ENCODE measurements at regions not wholly inside any gene's neighbourhood (a gene's known extent, or its start where the extent isn't known, plus 50 kb on each side); places are given as distances from the start of the nearest gene placed in this dataset.

DNA sequence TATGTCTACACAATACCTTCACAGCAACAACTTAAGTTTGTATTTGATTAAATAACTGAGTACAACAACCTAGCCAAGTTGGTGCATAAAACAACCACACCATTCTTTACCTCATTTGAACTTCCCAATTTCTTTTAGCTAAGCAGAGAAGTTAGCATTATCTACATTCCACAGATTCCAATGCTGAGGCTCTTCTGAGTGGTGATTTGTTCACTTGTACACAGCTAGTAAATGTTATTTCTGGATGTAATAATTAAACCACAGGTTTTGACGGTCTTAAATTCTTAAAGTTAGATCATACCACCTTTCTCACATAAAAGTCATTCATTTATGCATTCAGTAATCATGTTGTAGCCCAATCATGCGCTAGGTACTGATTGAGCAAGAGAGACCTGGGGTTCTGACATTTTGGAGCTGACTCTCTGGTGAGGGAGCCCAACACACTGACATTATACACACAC, 102.5 kb downstream of the SST start:
- peaks cover 13% of the 10 kb centered on the region for H3K9me2 ChIP-seq (ENCODE audit: insufficient read depth)
- H3K4me2 ChIP-seq: peak overlapping the region; percentile 17; the same call in 1 of the 2 replicates
- H4K20me1 ChIP-seq (replicated peaks; ENCODE audit: insufficient read depth): no peaks in the 10 kb centered on the region
- H3F3A ChIP-seq (replicated peaks; ENCODE audit: low read depth): no peaks in the 10 kb centered on the region
- Mint-ChIP-seq H3K4me1 (peaks cover 30% of the 10 kb centered on the region), H3K27ac (no peak overlapping the region), H3K9me3 (no peaks in the 10 kb centered on the region), H3K4me3 (no peak overlapping the region), H3K27me3 (ENCODE audit: insufficient read depth, low read depth, poor library complexity) (peaks cover 2% of the 10 kb centered on the region), H3K36me3 (ENCODE audit: low read depth) (no peaks in the 10 kb centered on the region)
- H2AFZ ChIP-seq: no peak overlapping the region
- H3K27ac ChIP-seq (ENCODE audit: low read depth): no peak overlapping the region; the same call in 1 of the 2 replicates
- ATAC-seq: peak; percentile 63
- DNase-seq (ENCODE audit: low spot score): peak; percentile 62
- no peaks in the 10 kb centered on the region for H3K79me2 ChIP-seq (replicated peaks; ENCODE audit: insufficient read depth)
- H3K36me3 ChIP-seq (ENCODE audit: insufficient read depth): no peaks in the 10 kb centered on the region
- H3K27me3 ChIP-seq (ENCODE audit: insufficient read depth): no peaks in the 10 kb centered on the region
- H3K4me3 ChIP-seq: no peak overlapping the region
- peaks cover 27% of the 10 kb centered on the region for H3K4me1 ChIP-seq (ENCODE audit: insufficient read depth)
- TF ChIP-seq POLR2AphosphoS5 (IDR thresholded peaks at IDR 0.05; ENCODE audit: low read depth) (no peak), NANOG (IDR thresholded peaks at IDR 0.05; ENCODE audit: borderline replicate concordance) (no peak), JUNB (IDR thresholded peaks at IDR 0.05; ENCODE audit: unreplicated experiment) (no peak), CREB1 (CRISPR knock-in tag; IDR thresholded peaks at IDR 0.05; ENCODE audit: low read depth) (no peak), EZH2phosphoT487 (IDR thresholded peaks at IDR 0.05; ENCODE audit: unreplicated experiment) (no peak), ZNF331 (CRISPR knock-in tag; IDR thresholded peaks at IDR 0.05; ENCODE audit: low read depth) (no peak), STAT1 (IDR thresholded peaks at IDR 0.05; ENCODE audit: unreplicated experiment) (no peak), EZH2 (IDR thresholded peaks at IDR 0.05; ENCODE audit: low read depth, unreplicated experiment) (no peak), ETS1 (IDR thresholded peaks at IDR 0.05) (no peak), ZNF114 (CRISPR knock-in tag; IDR thresholded peaks at IDR 0.05) (no peak)
- TF ChIP-seq, protein P1, sequence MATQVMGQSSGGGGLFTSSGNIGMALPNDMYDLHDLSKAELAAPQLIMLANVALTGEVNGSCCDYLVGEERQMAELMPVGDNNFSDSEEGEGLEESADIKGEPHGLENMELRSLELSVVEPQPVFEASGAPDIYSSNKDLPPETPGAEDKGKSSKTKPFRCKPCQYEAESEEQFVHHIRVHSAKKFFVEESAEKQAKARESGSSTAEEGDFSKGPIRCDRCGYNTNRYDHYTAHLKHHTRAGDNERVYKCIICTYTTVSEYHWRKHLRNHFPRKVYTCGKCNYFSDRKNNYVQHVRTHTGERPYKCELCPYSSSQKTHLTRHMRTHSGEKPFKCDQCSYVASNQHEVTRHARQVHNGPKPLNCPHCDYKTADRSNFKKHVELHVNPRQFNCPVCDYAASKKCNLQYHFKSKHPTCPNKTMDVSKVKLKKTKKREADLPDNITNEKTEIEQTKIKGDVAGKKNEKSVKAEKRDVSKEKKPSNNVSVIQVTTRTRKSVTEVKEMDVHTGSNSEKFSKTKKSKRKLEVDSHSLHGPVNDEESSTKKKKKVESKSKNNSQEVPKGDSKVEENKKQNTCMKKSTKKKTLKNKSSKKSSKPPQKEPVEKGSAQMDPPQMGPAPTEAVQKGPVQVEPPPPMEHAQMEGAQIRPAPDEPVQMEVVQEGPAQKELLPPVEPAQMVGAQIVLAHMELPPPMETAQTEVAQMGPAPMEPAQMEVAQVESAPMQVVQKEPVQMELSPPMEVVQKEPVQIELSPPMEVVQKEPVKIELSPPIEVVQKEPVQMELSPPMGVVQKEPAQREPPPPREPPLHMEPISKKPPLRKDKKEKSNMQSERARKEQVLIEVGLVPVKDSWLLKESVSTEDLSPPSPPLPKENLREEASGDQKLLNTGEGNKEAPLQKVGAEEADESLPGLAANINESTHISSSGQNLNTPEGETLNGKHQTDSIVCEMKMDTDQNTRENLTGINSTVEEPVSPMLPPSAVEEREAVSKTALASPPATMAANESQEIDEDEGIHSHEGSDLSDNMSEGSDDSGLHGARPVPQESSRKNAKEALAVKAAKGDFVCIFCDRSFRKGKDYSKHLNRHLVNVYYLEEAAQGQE (IDR thresholded peaks at IDR 0.05; ENCODE audit: unreplicated experiment): no peak
- TF ChIP-seq, protein P2, sequence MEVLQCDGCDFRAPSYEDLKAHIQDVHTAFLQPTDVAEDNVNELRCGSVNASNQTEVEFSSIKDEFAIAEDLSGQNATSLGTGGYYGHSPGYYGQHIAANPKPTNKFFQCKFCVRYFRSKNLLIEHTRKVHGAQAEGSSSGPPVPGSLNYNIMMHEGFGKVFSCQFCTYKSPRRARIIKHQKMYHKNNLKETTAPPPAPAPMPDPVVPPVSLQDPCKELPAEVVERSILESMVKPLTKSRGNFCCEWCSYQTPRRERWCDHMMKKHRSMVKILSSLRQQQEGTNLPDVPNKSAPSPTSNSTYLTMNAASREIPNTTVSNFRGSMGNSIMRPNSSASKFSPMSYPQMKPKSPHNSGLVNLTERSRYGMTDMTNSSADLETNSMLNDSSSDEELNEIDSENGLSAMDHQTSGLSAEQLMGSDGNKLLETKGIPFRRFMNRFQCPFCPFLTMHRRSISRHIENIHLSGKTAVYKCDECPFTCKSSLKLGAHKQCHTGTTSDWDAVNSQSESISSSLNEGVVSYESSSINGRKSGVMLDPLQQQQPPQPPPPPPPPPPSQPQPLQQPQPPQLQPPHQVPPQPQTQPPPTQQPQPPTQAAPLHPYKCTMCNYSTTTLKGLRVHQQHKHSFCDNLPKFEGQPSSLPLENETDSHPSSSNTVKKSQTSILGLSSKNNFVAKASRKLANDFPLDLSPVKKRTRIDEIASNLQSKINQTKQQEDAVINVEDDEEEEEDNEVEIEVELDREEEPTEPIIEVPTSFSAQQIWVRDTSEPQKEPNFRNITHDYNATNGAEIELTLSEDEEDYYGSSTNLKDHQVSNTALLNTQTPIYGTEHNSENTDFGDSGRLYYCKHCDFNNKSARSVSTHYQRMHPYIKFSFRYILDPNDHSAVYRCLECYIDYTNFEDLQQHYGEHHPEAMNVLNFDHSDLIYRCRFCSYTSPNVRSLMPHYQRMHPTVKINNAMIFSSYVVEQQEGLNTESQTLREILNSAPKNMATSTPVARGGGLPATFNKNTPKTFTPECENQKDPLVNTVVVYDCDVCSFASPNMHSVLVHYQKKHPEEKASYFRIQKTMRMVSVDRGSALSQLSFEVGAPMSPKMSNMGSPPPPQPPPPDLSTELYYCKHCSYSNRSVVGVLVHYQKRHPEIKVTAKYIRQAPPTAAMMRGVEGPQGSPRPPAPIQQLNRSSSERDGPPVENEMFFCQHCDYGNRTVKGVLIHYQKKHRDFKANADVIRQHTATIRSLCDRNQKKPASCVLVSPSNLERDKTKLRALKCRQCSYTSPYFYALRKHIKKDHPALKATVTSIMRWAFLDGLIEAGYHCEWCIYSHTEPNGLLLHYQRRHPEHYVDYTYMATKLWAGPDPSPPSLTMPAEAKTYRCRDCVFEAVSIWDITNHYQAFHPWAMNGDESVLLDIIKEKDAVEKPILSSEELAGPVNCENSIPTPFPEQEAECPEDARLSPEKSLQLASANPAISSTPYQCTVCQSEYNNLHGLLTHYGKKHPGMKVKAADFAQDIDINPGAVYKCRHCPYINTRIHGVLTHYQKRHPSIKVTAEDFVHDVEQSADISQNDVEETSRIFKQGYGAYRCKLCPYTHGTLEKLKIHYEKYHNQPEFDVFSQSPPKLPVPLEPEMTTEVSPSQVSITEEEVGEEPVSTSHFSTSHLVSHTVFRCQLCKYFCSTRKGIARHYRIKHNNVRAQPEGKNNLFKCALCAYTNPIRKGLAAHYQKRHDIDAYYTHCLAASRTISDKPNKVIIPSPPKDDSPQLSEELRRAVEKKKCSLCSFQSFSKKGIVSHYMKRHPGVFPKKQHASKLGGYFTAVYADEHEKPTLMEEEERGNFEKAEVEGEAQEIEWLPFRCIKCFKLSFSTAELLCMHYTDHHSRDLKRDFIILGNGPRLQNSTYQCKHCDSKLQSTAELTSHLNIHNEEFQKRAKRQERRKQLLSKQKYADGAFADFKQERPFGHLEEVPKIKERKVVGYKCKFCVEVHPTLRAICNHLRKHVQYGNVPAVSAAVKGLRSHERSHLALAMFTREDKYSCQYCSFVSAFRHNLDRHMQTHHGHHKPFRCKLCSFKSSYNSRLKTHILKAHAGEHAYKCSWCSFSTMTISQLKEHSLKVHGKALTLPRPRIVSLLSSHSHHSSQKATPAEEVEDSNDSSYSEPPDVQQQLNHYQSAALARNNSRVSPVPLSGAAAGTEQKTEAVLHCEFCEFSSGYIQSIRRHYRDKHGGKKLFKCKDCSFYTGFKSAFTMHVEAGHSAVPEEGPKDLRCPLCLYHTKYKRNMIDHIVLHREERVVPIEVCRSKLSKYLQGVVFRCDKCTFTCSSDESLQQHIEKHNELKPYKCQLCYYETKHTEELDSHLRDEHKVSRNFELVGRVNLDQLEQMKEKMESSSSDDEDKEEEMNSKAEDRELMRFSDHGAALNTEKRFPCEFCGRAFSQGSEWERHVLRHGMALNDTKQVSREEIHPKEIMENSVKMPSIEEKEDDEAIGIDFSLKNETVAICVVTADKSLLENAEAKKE (CRISPR knock-in tag; IDR thresholded peaks at IDR 0.05): no peak
- TF ChIP-seq, protein P3, sequence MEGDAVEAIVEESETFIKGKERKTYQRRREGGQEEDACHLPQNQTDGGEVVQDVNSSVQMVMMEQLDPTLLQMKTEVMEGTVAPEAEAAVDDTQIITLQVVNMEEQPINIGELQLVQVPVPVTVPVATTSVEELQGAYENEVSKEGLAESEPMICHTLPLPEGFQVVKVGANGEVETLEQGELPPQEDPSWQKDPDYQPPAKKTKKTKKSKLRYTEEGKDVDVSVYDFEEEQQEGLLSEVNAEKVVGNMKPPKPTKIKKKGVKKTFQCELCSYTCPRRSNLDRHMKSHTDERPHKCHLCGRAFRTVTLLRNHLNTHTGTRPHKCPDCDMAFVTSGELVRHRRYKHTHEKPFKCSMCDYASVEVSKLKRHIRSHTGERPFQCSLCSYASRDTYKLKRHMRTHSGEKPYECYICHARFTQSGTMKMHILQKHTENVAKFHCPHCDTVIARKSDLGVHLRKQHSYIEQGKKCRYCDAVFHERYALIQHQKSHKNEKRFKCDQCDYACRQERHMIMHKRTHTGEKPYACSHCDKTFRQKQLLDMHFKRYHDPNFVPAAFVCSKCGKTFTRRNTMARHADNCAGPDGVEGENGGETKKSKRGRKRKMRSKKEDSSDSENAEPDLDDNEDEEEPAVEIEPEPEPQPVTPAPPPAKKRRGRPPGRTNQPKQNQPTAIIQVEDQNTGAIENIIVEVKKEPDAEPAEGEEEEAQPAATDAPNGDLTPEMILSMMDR (conservative IDR thresholded peaks at IDR 0.05; ENCODE audit: low read depth in 2 of 2): no peak

Data from GM23338 (cell line).